ENCODE measurements at regions not wholly inside any gene's neighbourhood (a gene's known extent, or its start where the extent isn't known, plus 50 kb on each side); places are given as distances from the start of the nearest gene placed in this dataset.
"Not testable (repeated sequence)": the region's sequence is repeated elsewhere in the genome, so short reads cannot be mapped to it uniquely, and the experiment has no call there.

- not testable (repeated sequence) for H3K4me3 ChIP-seq (ENCODE audit: low read length); H3K9me3 ChIP-seq (ENCODE audit: low read length); H3K79me2 ChIP-seq (replicated peaks; ENCODE audit: insufficient read depth, low read length); H3K9me2 ChIP-seq (ENCODE audit: insufficient read depth, low read length); H3K4me2 ChIP-seq (ENCODE audit: low read length); H4K20me1 ChIP-seq (ENCODE audit: insufficient read depth); H3F3A ChIP-seq (ENCODE audit: insufficient read depth, low read length, poor library complexity, severe bottlenecking); H3K36me3 ChIP-seq (ENCODE audit: insufficient read depth, low read length); H3K27ac ChIP-seq (ENCODE audit: low read length); H2AFZ ChIP-seq (ENCODE audit: low read depth, low read length); H3K9ac ChIP-seq (ENCODE audit: low read length); H3K27me3 ChIP-seq (ENCODE audit: insufficient read depth, low read depth, low read length)
These were observed 102.1 kb upstream of the IL12A start for GRCh38 chr3:159886530-159886929.

GRCh38 chr3:159887168-159887567 lies 101.5 kb upstream of the IL12A start:
- H3K4me2 ChIP-seq (ENCODE audit: low read length) = no peak overlapping the region
- H3K27me3 ChIP-seq (ENCODE audit: insufficient read depth, low read depth, low read length) = no peaks in the 10 kb centered on the region
- no peak overlapping the region for H3K27ac ChIP-seq (ENCODE audit: low read length)
- no peak overlapping the region for H3K4me3 ChIP-seq (ENCODE audit: low read length)
- TF ChIP-seq SMC3 (conservative IDR thresholded peaks at IDR 0.05; ENCODE audit: poor library complexity) (no peak), MXI1 (conservative IDR thresholded peaks at IDR 0.05; ENCODE audit: poor library complexity, severe bottlenecking) (no peak), TAF1 (IDR thresholded peaks at IDR 0.05; ENCODE audit: low read depth) (no peak), EP300 (conservative IDR thresholded peaks at IDR 0.05; ENCODE audit: poor library complexity, severe bottlenecking) (no peak)
- TF ChIP-seq, protein P1, sequence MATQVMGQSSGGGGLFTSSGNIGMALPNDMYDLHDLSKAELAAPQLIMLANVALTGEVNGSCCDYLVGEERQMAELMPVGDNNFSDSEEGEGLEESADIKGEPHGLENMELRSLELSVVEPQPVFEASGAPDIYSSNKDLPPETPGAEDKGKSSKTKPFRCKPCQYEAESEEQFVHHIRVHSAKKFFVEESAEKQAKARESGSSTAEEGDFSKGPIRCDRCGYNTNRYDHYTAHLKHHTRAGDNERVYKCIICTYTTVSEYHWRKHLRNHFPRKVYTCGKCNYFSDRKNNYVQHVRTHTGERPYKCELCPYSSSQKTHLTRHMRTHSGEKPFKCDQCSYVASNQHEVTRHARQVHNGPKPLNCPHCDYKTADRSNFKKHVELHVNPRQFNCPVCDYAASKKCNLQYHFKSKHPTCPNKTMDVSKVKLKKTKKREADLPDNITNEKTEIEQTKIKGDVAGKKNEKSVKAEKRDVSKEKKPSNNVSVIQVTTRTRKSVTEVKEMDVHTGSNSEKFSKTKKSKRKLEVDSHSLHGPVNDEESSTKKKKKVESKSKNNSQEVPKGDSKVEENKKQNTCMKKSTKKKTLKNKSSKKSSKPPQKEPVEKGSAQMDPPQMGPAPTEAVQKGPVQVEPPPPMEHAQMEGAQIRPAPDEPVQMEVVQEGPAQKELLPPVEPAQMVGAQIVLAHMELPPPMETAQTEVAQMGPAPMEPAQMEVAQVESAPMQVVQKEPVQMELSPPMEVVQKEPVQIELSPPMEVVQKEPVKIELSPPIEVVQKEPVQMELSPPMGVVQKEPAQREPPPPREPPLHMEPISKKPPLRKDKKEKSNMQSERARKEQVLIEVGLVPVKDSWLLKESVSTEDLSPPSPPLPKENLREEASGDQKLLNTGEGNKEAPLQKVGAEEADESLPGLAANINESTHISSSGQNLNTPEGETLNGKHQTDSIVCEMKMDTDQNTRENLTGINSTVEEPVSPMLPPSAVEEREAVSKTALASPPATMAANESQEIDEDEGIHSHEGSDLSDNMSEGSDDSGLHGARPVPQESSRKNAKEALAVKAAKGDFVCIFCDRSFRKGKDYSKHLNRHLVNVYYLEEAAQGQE (IDR thresholded peaks at IDR 0.05; ENCODE audit: borderline replicate concordance) = no peak
- TF ChIP-seq, protein P2, sequence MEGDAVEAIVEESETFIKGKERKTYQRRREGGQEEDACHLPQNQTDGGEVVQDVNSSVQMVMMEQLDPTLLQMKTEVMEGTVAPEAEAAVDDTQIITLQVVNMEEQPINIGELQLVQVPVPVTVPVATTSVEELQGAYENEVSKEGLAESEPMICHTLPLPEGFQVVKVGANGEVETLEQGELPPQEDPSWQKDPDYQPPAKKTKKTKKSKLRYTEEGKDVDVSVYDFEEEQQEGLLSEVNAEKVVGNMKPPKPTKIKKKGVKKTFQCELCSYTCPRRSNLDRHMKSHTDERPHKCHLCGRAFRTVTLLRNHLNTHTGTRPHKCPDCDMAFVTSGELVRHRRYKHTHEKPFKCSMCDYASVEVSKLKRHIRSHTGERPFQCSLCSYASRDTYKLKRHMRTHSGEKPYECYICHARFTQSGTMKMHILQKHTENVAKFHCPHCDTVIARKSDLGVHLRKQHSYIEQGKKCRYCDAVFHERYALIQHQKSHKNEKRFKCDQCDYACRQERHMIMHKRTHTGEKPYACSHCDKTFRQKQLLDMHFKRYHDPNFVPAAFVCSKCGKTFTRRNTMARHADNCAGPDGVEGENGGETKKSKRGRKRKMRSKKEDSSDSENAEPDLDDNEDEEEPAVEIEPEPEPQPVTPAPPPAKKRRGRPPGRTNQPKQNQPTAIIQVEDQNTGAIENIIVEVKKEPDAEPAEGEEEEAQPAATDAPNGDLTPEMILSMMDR (IDR thresholded peaks at IDR 0.05; ENCODE audit: poor library complexity, severe bottlenecking) = no peak
- no peaks in the 10 kb centered on the region for H3K9me3 ChIP-seq (ENCODE audit: low read length)
- H3K79me2 ChIP-seq (replicated peaks; ENCODE audit: insufficient read depth, low read length) = no peaks in the 10 kb centered on the region
- no peak overlapping the region for H3K9ac ChIP-seq (ENCODE audit: low read length)
- no peaks in the 10 kb centered on the region for H3K9me2 ChIP-seq (ENCODE audit: insufficient read depth, low read length)
- H3K36me3 ChIP-seq (ENCODE audit: insufficient read depth, low read length) = peaks cover 1% of the 10 kb centered on the region
- H2AFZ ChIP-seq (ENCODE audit: low read depth, low read length) = no peak overlapping the region
- no peaks in the 10 kb centered on the region for H4K20me1 ChIP-seq (ENCODE audit: insufficient read depth)
- H3F3A ChIP-seq (ENCODE audit: insufficient read depth, low read length, poor library complexity, severe bottlenecking) = no peaks in the 10 kb centered on the region

- peaks cover 5% of the 10 kb centered on the region for H3K36me3 ChIP-seq (ENCODE audit: insufficient read depth, low read length)
- no peak overlapping the region for H3K4me3 ChIP-seq (ENCODE audit: low read length)
- H3K27ac ChIP-seq (ENCODE audit: low read length) = no peak overlapping the region
- H3F3A ChIP-seq (ENCODE audit: insufficient read depth, low read length, poor library complexity, severe bottlenecking) = no peaks in the 10 kb centered on the region
- no peak for TF ChIP-seq EZH2 (IDR thresholded peaks at IDR 0.05; ENCODE audit: borderline replicate concordance, insufficient read depth, low read length, poor library complexity, severe bottlenecking)
- H3K4me2 ChIP-seq (ENCODE audit: low read length) = no peak overlapping the region
- no peak overlapping the region for H2AFZ ChIP-seq (ENCODE audit: low read depth, low read length)
- H4K20me1 ChIP-seq (ENCODE audit: insufficient read depth) = no peaks in the 10 kb centered on the region
- H3K79me2 ChIP-seq (replicated peaks; ENCODE audit: insufficient read depth, low read length) = no peaks in the 10 kb centered on the region
- no peak overlapping the region for H3K9ac ChIP-seq (ENCODE audit: low read length)
- H3K9me3 ChIP-seq (ENCODE audit: low read length) = no peaks in the 10 kb centered on the region
- H3K9me2 ChIP-seq (ENCODE audit: insufficient read depth, low read length) = no peaks in the 10 kb centered on the region
- H3K27me3 ChIP-seq (ENCODE audit: insufficient read depth, low read depth, low read length) = no peaks in the 10 kb centered on the region
These were observed 100.7 kb upstream of the IL12A start for GRCh38 chr3:159887911-159888310.

Data from neural cell (in vitro differentiated cells).